HepG2 (cell line): ENCODE measurements at regions not wholly inside any gene's neighbourhood (a gene's known extent, or its start where the extent isn't known, plus 50 kb on each side); places are given as distances from the start of the nearest gene placed in this dataset.

Experiments
- ATAC-seq: fragments of 200-7000 bp; cut with Tn5 transposase; 3 replicates; pipeline ENCODE4 v1.9.1; 2020; ENCODE audit warnings: mild to moderate bottlenecking, moderate library complexity
- BruUV-seq: library from RNA; stranded (reverse); fragments of 400-500 nt; replicated peaks from 2 replicates; lab custom pipeline; 2021; lab: Mats Ljungman, UMichigan
- CTCF ChIA-PET: fragments of 300-600 bp; formaldehyde crosslinking; extraction: SDS; loops from one replicate; lab custom pipeline; 2021; ENCODE audit warnings: low total read pairs, inconsistent platforms, low intra/inter-chr PET ratio; lab: Yijun Ruan, JAX
- POLR2A ChIA-PET: fragments of 350-600 bp; sonication (Branson Sonifier 250); formaldehyde crosslinking; loops from one replicate; lab custom pipeline; 2020; ENCODE audit warnings: antibody characterized with exemption, inconsistent platforms; lab: Yijun Ruan, JAX
- DNase-seq: peaks from one replicate; pipeline ENCODE4 v3.0.0-alpha.2; 2015; ENCODE audit warnings: low spot score
- FAIRE-seq: peaks from 3 replicates; lab custom pipeline; 2011; peaks lifted over from hg19 to GRCh38; lab: Jason Lieb, UNC
- H2AFZ ChIP-seq: one replicate; pipeline ENCODE4 v1.6.1; 2011; ENCODE audit warnings: low read length, inconsistent platforms
- H3K27ac ChIP-seq: fragments of 300-600 bp; 3 replicates; pipeline ENCODE4 v1.8.0; 2011; ENCODE audit warnings: mixed run types, mild to moderate bottlenecking, mixed read lengths, low read length, inconsistent platforms; ENCODE audit not compliant: insufficient read depth; ENCODE audit errors: extremely low read length
- H3K27me3 ChIP-seq, 2 experiments: fragments of 200-600 bp in 1 of 2; 2 replicates in 1 of 2; 3 replicates in 1 of 2; pipeline versions ENCODE4 v1.6.0 to v1.8.0; 2011; ENCODE audit warnings: low read length in 2 of 2, mild to moderate bottlenecking in 2 of 2, moderate library complexity in 2 of 2, inconsistent platforms in 1 of 2; ENCODE audit not compliant: insufficient read depth in 2 of 2, control insufficient read depth in 1 of 2
- H3K36me3 ChIP-seq, 2 experiments: fragments of 200-600 bp in 1 of 2; replicated peaks in 1 of 2; 2 replicates in 1 of 2; 3 replicates in 1 of 2; pipeline versions ENCODE4 v1.5.1 to v1.8.0; 2011; ENCODE audit warnings: low read length in 2 of 2, inconsistent platforms in 1 of 2; ENCODE audit not compliant: insufficient read depth in 2 of 2, control insufficient read depth in 1 of 2
- H3K4me1 ChIP-seq: 2 replicates; pipeline ENCODE4 v1.5.1; 2012; ENCODE audit warnings: low read length, inconsistent platforms; ENCODE audit not compliant: insufficient read depth
- H3K4me2 ChIP-seq: 2 replicates; pipeline ENCODE4 v1.6.0; 2011; ENCODE audit warnings: low read depth, low read length, inconsistent platforms
- H3K4me3 ChIP-seq, 3 experiments: fragments of 200-600 bp in 1 of 3; sonication (generic), shearing (Covaris generic) in 1 of 3; replicated peaks in 1 of 3; 2 replicates each; pipeline ENCODE4 v1.5.1; 2011 to 2016; ENCODE audit warnings: low read length in 3 of 3, inconsistent platforms in 2 of 3, low read depth in 2 of 3, mild to moderate bottlenecking in 2 of 3, control low read depth in 1 of 3, mixed read lengths in 1 of 3; ENCODE audit not compliant: insufficient read depth in 1 of 3
- H3K79me2 ChIP-seq: one replicate; pipeline ENCODE4 v1.6.1; 2011; ENCODE audit warnings: low read length, inconsistent platforms; ENCODE audit not compliant: insufficient read depth
- H3K9ac ChIP-seq: 2 replicates; pipeline ENCODE4 v1.6.0; 2011; ENCODE audit warnings: mild to moderate bottlenecking, low read depth, low read length, inconsistent platforms; ENCODE audit not compliant: insufficient read depth
- H3K9me3 ChIP-seq: 2 replicates; pipeline ENCODE4 v1.5.1; 2012; ENCODE audit warnings: mild to moderate bottlenecking, low read length
- H4K20me1 ChIP-seq: 2 replicates; pipeline ENCODE4 v1.6.0; 2011; ENCODE audit warnings: inconsistent platforms, mild to moderate bottlenecking, low read length, moderate library complexity; ENCODE audit not compliant: insufficient read depth
- ARID3A ChIP-seq: IDR thresholded peaks from 2 replicates; pipeline ENCODE4 v1.6.1; 2012; ENCODE audit warnings: low read depth, low read length, improper control_type of control experiment
- ARNTL ChIP-seq: sonication (generic); formaldehyde crosslinking; IDR thresholded peaks from 2 replicates; pipeline ENCODE4 v1.4.0; 2020; ENCODE audit warnings: mild to moderate bottlenecking, missing genetic modification reagents
- ATF7 ChIP-seq, 2 experiments: fragments of 450-650 bp in 1 of 2; sonication (generic) in 1 of 2; formaldehyde crosslinking in 1 of 2; IDR thresholded peaks; 2 replicates each; pipeline versions ENCODE4 v1.4.0 to v1.6.1; 2016 to 2020; ENCODE audit warnings: antibody characterized with exemption in 1 of 2, mild to moderate bottlenecking in 1 of 2, missing genetic modification reagents in 1 of 2
- CREB1 ChIP-seq, 2 experiments: fragments of 450-650 bp in 1 of 2; IDR thresholded peaks; 2 replicates each; pipeline ENCODE4 v1.6.1; 2016 to 2017; ENCODE audit warnings: control low read depth in 1 of 2, mild to moderate bottlenecking in 1 of 2, missing compliant biosample characterization in 1 of 2, missing genetic modification characterization in 1 of 2
- GPN1 ChIP-seq: sonication (generic); formaldehyde crosslinking; IDR thresholded peaks from 2 replicates; pipeline ENCODE4 v1.5.1; 2020; ENCODE audit warnings: missing genetic modification reagents, borderline replicate concordance
- HMG20B ChIP-seq: conservative IDR thresholded peaks from 2 replicates; pipeline ENCODE4 v1.6.1; 2016; ENCODE audit warnings: missing genetic modification reagents, missing compliant biosample characterization
- KDM5B ChIP-seq: sonication (generic); formaldehyde crosslinking; IDR thresholded peaks from 2 replicates; pipeline ENCODE4 v1.4.0; 2020; ENCODE audit warnings: missing genetic modification reagents, mild to moderate bottlenecking, borderline replicate concordance
- MBD4 ChIP-seq: IDR thresholded peaks from 2 replicates; pipeline ENCODE4 v1.6.1; 2012; ENCODE audit warnings: low read length, inconsistent platforms, borderline replicate concordance
- NFAT5 ChIP-seq: sonication (generic); formaldehyde crosslinking; IDR thresholded peaks from 2 replicates; pipeline ENCODE4 v1.4.0; 2020; ENCODE audit warnings: missing genetic modification reagents
- NFIB ChIP-seq: sonication (generic); formaldehyde crosslinking; IDR thresholded peaks from 2 replicates; pipeline ENCODE4 v1.9.0; 2021; ENCODE audit warnings: missing genetic modification reagents, mild to moderate bottlenecking, borderline replicate concordance
- PITX1 ChIP-seq: sonication (generic); formaldehyde crosslinking; IDR thresholded peaks from 2 replicates; pipeline ENCODE4 v1.5.1; 2020; ENCODE audit warnings: mild to moderate bottlenecking, missing genetic modification reagents
- PPARG ChIP-seq: conservative IDR thresholded peaks from 2 replicates; pipeline ENCODE4 v1.6.1; 2016; ENCODE audit warnings: missing biosample characterization, missing genetic modification reagents
- PTBP1 ChIP-seq: fragments of 200-400 bp; formaldehyde crosslinking; IDR thresholded peaks from 2 replicates; pipeline ENCODE4 v1.6.1; 2018; ENCODE audit warnings: low read length, low read depth; ENCODE audit not compliant: poor library complexity, severe bottlenecking
- SNRNP70 ChIP-seq: fragments of 200-400 bp; formaldehyde crosslinking; IDR thresholded peaks from 2 replicates; pipeline ENCODE4 v1.6.1; 2017; ENCODE audit warnings: mild to moderate bottlenecking, low read depth, low read length, moderate library complexity
- U2AF1 ChIP-seq: fragments of 200-400 bp; formaldehyde crosslinking; optimal IDR thresholded peaks from 2 replicates; pipeline ENCODE3; 2017; ENCODE audit warnings: mild to moderate bottlenecking, low read depth, low read length
- WIZ ChIP-seq: sonication (generic); formaldehyde crosslinking; IDR thresholded peaks from 2 replicates; pipeline ENCODE4 v1.5.1; 2020; ENCODE audit warnings: mild to moderate bottlenecking, missing genetic modification reagents
- ZBTB3 ChIP-seq: sonication (generic); formaldehyde crosslinking; IDR thresholded peaks from 2 replicates; pipeline ENCODE4 v1.4.0; 2020; ENCODE audit warnings: low read depth, mild to moderate bottlenecking, moderate library complexity, missing genetic modification reagents, borderline replicate concordance
- ZNF484 ChIP-seq: sonication (generic); formaldehyde crosslinking; IDR thresholded peaks from 2 replicates; pipeline ENCODE4 v1.5.1; 2020; ENCODE audit warnings: mild to moderate bottlenecking, low read depth, missing genetic modification reagents, borderline replicate concordance
- WGBS: methylation state at CpG from one replicate; pipeline ENCODE4 v1.1.6; 2017; ENCODE audit warnings: low lambda C conversion rate; 5-methylcytosine and 5-hydroxymethylcytosine counted together
- in situ Hi-C: cut with HindIII; loops from 2 replicates; pipeline ENCODE4 v1.10.0; 2017; ENCODE audit warnings: low pct_unique_long_range_greater_than_20kb; ENCODE audit not compliant: extremely low pct_ligation_motif_present
- intact Hi-C: fragments of 100-400 bp; cut with micrococcal nuclease; formaldehyde crosslinking; loops from one replicate; pipeline ENCODE4 v1.10.0; 2022; ENCODE audit not compliant: unreplicated experiment

GRCh38 chr6:29230666-29231065 lies 60.0 kb downstream of the OR2J2 start:
- CTCF ChIA-PET = no interaction called here
- DNase-seq (no peak), FAIRE-seq (no peak)
- no TSS peak for BruUV-seq
- no peaks in the 10 kb centered on the region for H3K79me2 ChIP-seq
- H2AFZ ChIP-seq = no peak overlapping the region
- no peak overlapping the region for H3K4me2 ChIP-seq
- intact Hi-C loops = no loop called here
- no peak for TF ChIP-seq SNRNP70
- TF ChIP-seq CREB1 (IDR thresholded peaks at IDR 0.05) = peak; percentile 30; the same call in 1 of the 2 replicates
- no peak for TF ChIP-seq CREB1 (CRISPR knock-in tag; IDR thresholded peaks at IDR 0.05)
- TF ChIP-seq WIZ (CRISPR knock-in tag) = no peak
- TF ChIP-seq ARID3A = no peak
- TF ChIP-seq KDM5B = no peak
- TF ChIP-seq HMG20B (CRISPR knock-in tag) = no peak
- TF ChIP-seq PTBP1 = no peak
- TF ChIP-seq MBD4 = no peak
- TF ChIP-seq ZNF484 (CRISPR knock-in tag) = no peak
- TF ChIP-seq PITX1 (CRISPR knock-in tag) = no peak
- TF ChIP-seq U2AF1 = no peak
- no peak for TF ChIP-seq GPN1 (CRISPR knock-in tag)
- TF ChIP-seq NFAT5 (CRISPR knock-in tag) = no peak
- TF ChIP-seq ZBTB3 (CRISPR knock-in tag) = no peak
- no peak for TF ChIP-seq ARNTL (CRISPR knock-in tag)
- no peak for TF ChIP-seq NFIB (CRISPR knock-in tag)
- 0 out of 2 replicates have a peak, but pooled peaks have one; percentile 17 for TF ChIP-seq ATF7 (IDR thresholded peaks at IDR 0.05)
- no peak for TF ChIP-seq ATF7 (CRISPR knock-in tag; IDR thresholded peaks at IDR 0.05)
- no peak for TF ChIP-seq PPARG (CRISPR knock-in tag)
- TF ChIP-seq, all 625 proteins: peak for 2
- POLR2A ChIA-PET = no interaction called here
- Histone ChIP-seq H3K36me3 (no peaks in the 10 kb centered on the region), H3K4me3 (no peak overlapping the region), H3K27me3 (peaks cover 0 to 2% of the 10 kb centered on the region in 2 experiments; a peak in 1 of 5 replicates), H3K4me1 (peaks cover 11% of the 10 kb centered on the region; the same call in 1 of the 2 replicates), H3K9me3 (no peaks in the 10 kb centered on the region), H4K20me1 (no peaks in the 10 kb centered on the region), H3K9ac (no peak overlapping the region), H3K27ac (no peak overlapping the region)
- 50% methylated on average over 2 of the region's 2 CpGs for WGBS
- in situ Hi-C loops = no loop called here
- no peak for ATAC-seq
